ES-I3 (cell line): ENCODE measurements at regions not wholly inside any gene's neighbourhood (a gene's known extent, or its start where the extent isn't known, plus 50 kb on each side); places are given as distances from the start of the nearest gene placed in this dataset.

Experiments used
- H3K36me3 ChIP-seq: 2 replicates; pipeline ENCODE4 v1.6.1; 2013; ENCODE audit warnings: mild to moderate bottlenecking, low read length, control low read depth, moderate library complexity; ENCODE audit not compliant: insufficient read depth
- H3K4me1 ChIP-seq: 2 replicates; pipeline ENCODE4 v1.6.1; 2013; ENCODE audit warnings: mild to moderate bottlenecking, control low read depth, low read length; ENCODE audit not compliant: insufficient read depth
- H3K9ac ChIP-seq: 2 replicates; pipeline ENCODE4 v1.6.1; 2013; ENCODE audit warnings: low read depth, mild to moderate bottlenecking, low read length, moderate library complexity
- H3K9me3 ChIP-seq: 2 replicates; pipeline ENCODE4 v1.6.1; 2013; ENCODE audit warnings: mild to moderate bottlenecking, low read length, moderate library complexity; ENCODE audit not compliant: control insufficient read depth, insufficient read depth

DNA sequence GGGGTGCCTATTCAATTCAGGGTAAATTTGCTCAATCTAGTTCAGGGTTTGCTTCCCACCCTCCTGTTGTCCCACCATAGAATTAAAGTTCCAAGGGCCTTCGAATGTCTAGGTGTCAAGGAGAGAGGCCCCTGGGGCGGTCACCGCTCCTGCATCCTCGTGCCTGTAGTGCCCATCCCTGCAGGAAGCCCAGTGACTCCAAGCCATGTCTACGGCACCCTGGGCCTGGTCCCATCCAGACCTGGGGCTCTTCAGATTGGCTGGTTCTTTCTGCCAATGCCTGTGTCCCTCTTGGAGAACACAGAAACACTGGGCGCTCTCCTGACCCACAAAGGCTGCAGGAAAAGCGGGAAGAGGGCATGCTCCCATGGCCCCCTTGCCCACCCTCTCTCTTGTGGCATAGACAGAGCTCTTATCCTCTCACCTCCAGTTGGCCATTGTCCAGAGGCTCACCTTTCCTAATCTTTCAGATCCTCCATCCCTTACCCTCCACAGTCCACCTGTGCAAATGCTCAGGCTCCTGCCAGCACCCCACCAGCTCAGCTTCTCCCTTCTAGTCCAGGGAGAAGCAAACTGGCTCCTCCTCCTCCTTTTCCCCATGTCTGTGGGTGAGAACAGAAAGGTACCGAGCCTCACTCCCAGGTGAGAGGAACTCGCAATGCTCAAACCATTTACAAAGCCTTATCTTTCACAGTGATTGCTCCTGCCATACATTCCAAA, 253.0 kb upstream of the IRX2 start:
- Histone ChIP-seq H3K9ac (no peak overlapping the region), H3K9me3 (no peaks in the 10 kb centered on the region), H3K36me3 (no peaks in the 10 kb centered on the region), H3K4me1 (no peaks in the 10 kb centered on the region)

DNA sequence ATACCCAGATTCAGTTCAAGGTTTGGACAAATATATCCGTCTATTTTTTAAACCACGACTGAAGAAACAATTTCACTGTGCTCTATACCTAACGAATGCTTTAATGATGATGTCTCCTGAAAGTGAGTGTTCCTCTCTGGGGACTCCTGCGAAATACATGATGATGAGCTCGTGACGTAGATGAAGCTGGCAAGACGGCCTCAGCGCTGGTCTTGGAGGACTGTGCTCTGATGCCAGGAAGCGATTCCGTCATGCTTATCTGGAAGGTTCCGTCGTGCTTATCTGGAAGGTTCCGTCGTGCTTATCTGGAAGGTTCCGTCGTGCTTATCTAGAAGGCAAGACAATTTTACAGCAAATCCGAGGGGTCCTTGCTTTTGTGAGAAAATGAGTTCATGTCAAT, 250.8 kb upstream of the IRX2 start:
- H3K9ac ChIP-seq: no peak overlapping the region
- no peaks in the 10 kb centered on the region; the same call in 1 of the 2 replicates for H3K4me1 ChIP-seq
- H3K9me3 ChIP-seq: no peaks in the 10 kb centered on the region
- H3K36me3 ChIP-seq: no peaks in the 10 kb centered on the region

GRCh38 chr5:3000631-3001030, 249.2 kb upstream of the IRX2 start:
- H3K9me3 ChIP-seq: no peaks in the 10 kb centered on the region
- H3K9ac ChIP-seq: no peak overlapping the region
- no peaks in the 10 kb centered on the region for H3K36me3 ChIP-seq
- no peaks in the 10 kb centered on the region; the same call in 1 of the 2 replicates for H3K4me1 ChIP-seq

DNA sequence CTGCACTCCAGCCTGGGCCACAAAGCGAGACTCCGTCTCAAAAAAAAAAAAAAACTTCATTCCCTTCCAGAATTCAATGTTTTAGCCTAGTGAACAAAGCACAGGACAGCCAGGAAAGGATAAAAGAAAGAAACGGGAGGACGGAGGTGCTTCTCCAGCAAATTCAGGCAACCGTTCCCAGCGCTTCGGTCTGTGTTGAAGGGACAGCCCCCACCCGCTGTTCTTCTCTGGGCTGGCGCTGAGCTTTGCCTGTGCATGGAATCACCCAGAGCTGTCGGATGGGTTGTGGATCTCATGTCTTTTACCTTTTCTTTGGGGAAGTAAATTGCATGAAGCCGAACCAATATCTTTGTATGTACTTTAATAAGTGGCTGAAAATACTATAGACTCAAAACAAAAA, 248.4 kb upstream of the IRX2 start:
- Histone ChIP-seq H3K9ac (no peak overlapping the region), H3K4me1 (no peaks in the 10 kb centered on the region; the same call in 1 of the 2 replicates), H3K9me3 (no peaks in the 10 kb centered on the region), H3K36me3 (no peaks in the 10 kb centered on the region)

DNA sequence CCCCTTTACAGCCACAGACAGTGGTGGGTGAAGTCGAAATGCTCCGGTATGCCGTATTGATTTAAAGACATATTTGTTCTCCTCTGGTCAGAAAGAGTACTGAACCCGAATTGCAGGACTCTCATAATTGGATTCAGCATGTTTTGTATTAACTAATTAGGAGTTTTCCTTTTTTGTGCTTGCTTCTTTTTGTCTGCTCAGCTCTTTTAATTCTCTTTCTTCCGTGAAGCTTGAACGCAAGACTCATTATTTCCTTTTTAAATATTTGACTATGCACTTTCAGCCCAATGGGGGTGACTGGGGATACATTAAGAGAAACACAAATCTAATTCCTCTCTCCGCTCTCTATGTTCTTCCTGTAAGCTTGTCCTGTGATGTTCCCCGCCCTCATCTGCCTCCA, 246.6 kb upstream of the IRX2 start:
- H3K9me3 ChIP-seq: no peaks in the 10 kb centered on the region
- no peak overlapping the region for H3K9ac ChIP-seq
- no peaks in the 10 kb centered on the region; the same call in 1 of the 2 replicates for H3K4me1 ChIP-seq
- no peaks in the 10 kb centered on the region for H3K36me3 ChIP-seq

DNA sequence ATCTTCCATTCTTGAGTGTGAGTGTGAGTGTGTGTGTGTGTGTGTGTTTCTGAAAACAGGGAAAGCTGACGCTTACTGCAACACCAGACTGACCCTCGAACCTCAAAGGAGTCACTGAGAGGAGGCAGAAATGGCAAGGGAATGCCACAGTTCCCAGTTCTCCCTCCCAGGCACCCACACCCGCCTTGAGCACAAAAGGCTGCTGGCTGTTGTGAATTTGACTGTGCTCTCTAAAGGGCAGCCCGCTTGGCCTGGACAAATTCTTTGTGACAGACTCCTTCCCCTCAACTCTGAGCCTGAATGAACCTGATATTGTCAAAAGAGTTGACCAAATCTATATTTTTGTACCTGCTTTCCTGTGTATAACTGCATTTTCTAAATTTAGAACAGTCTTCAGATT, 245.7 kb upstream of the IRX2 start:
- no peaks in the 10 kb centered on the region; the same call in 1 of the 2 replicates for H3K4me1 ChIP-seq
- no peaks in the 10 kb centered on the region for H3K36me3 ChIP-seq
- no peak overlapping the region for H3K9ac ChIP-seq
- no peaks in the 10 kb centered on the region for H3K9me3 ChIP-seq

DNA sequence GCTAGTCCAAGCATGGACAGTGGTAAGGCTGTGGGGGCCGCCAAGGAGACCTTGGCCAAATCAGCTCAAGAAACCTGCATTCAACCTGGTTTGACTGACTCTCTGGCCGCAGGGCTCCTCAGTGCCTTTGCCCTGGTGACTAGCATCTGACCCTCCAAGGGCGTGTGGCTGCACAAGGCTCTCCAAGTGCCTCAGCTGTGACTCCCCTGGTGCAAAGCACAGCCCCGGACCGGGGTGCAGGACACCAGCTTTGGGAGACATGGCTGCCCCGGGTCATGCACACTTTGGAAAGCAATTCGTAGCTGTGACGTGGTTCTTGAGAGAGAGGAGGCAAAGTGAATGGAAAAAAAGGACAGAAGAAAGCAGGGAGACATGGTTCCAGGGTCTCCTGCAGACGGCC, 245.2 kb upstream of the IRX2 start:
- Histone ChIP-seq H3K9me3 (no peaks in the 10 kb centered on the region), H3K9ac (no peak overlapping the region), H3K36me3 (no peaks in the 10 kb centered on the region), H3K4me1 (no peaks in the 10 kb centered on the region; the same call in 1 of the 2 replicates)

- no peaks in the 10 kb centered on the region for H3K36me3 ChIP-seq
- H3K9me3 ChIP-seq: no peaks in the 10 kb centered on the region
Measured at GRCh38 chr5:2996248-2996647, 244.8 kb upstream of the IRX2 start.

DNA sequence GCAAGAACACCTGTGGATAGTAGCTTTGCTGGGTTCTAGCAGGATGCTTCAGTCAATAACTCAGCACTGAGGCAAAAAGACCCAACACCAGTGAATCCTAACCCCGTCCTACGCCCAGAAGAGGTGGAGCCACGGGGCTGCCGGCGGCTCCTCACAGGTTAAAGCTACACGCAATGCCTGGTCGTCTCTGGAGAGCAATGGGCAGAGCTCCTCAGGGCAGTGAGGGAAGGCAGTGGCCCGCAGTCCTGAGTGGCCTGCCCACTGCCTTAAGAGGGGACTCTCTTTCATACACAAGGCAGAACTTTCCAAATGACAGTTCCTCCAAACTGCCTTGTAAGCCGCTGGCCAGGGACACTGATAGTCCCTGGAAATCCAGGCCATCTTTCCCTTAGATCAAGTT, 244.2 kb upstream of the IRX2 start:
- Histone ChIP-seq H3K9ac (no peak overlapping the region), H3K9me3 (no peaks in the 10 kb centered on the region), H3K36me3 (no peaks in the 10 kb centered on the region), H3K4me1 (no peaks in the 10 kb centered on the region; the same call in 1 of the 2 replicates)

More at GRCh38 chr5:2996248-2996647, 244.8 kb upstream of the IRX2 start:
- Histone ChIP-seq H3K9ac (no peak overlapping the region), H3K4me1 (no peaks in the 10 kb centered on the region; the same call in 1 of the 2 replicates)

DNA sequence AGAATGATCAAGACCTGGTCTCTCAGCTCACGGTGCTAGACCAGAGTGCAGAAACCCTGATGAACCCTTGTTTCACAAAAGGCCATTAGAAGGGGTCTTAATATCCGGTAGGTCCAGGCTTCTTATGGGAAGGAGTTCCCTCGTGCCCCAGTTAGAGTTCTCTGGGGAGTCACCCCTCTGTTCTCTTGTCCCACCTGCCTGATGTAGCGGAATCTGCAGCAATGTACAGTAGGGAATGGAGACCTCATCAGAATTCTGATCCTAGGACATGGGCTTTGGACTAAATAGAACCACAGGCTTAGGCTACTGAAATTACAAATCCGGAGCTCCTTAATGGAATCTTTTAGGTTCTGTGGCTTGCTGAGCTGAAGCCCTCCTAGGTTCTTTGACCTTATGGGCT, 243.6 kb upstream of the IRX2 start:
- no peaks in the 10 kb centered on the region; the same call in 1 of the 2 replicates for H3K4me1 ChIP-seq
- H3K9ac ChIP-seq: no peak overlapping the region
- H3K9me3 ChIP-seq: no peaks in the 10 kb centered on the region
- no peaks in the 10 kb centered on the region for H3K36me3 ChIP-seq

DNA sequence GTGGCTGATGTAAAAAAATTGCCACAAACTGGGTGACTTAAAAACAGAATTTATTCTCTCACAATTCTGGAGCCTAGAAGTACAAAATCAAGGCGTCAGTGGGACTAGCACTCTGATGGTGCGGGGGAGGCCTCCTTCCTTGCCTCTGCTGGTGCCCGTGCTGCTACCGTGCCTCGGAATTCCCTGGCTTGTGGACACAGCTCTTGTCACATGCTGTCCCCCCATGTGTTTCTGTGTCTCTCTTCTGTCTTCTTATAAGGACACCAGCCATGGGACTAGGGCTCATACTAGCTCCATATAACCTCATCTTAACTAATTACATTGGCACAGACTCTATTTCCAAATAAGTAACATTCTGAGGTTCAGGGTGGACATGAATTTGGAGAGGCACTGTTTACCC, 242.3 kb upstream of the IRX2 start:
- Histone ChIP-seq H3K4me1 (no peaks in the 10 kb centered on the region; the same call in 1 of the 2 replicates), H3K9me3 (no peaks in the 10 kb centered on the region), H3K9ac (no peak overlapping the region), H3K36me3 (no peaks in the 10 kb centered on the region)

- no peak overlapping the region for H3K9ac ChIP-seq
- no peaks in the 10 kb centered on the region for H3K36me3 ChIP-seq
- H3K9me3 ChIP-seq: no peaks in the 10 kb centered on the region
- no peaks in the 10 kb centered on the region; the same call in 1 of the 2 replicates for H3K4me1 ChIP-seq
Measured at GRCh38 chr5:2993301-2993700, 241.8 kb upstream of the IRX2 start.

- H3K9me3 ChIP-seq: no peaks in the 10 kb centered on the region
- no peaks in the 10 kb centered on the region; the same call in 1 of the 2 replicates for H3K4me1 ChIP-seq
- no peaks in the 10 kb centered on the region for H3K36me3 ChIP-seq
- no peak overlapping the region for H3K9ac ChIP-seq
Measured at GRCh38 chr5:2992806-2993205, 241.3 kb upstream of the IRX2 start.

DNA sequence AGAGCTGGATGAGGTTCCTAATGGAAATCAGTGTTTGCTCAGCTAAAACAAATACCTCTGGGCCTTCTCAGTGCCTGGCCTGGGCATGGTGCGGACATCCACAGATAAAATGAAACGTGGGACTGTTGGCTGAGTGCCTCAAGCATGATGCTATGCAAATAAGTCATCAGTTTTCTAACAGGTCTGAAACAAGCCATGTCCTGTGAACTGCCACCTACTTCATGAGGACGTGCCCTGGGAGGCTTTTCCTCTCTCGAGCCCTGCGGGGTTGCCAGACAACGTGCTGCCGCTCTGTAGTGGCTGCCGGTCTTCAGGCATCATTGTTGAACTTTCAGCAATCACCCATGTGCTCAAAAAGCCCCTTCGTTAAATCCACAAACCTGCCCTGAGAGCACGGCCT, 240.4 kb upstream of the IRX2 start:
- Histone ChIP-seq H3K9ac (no peak overlapping the region), H3K4me1 (no peaks in the 10 kb centered on the region), H3K9me3 (no peaks in the 10 kb centered on the region), H3K36me3 (no peaks in the 10 kb centered on the region)

- H3K36me3 ChIP-seq: no peaks in the 10 kb centered on the region
- H3K9me3 ChIP-seq: no peaks in the 10 kb centered on the region
- no peak overlapping the region for H3K9ac ChIP-seq
- no peaks in the 10 kb centered on the region for H3K4me1 ChIP-seq
Measured at GRCh38 chr5:2989517-2989916, 238.0 kb upstream of the IRX2 start.
